SU-DHL-6 (cell line): ENCODE measurements at regions not wholly inside any gene's neighbourhood (a gene's known extent, or its start where the extent isn't known, plus 50 kb on each side); places are given as distances from the start of the nearest gene placed in this dataset.

Experiments
- EZH2phosphoT487 ChIP-seq: fragments of 200-600 bp; sonication (generic), shearing (Covaris generic); conservative IDR thresholded peaks from 2 replicates; pipeline ENCODE4 v1.6.1; 2018; ENCODE audit warnings: mild to moderate bottlenecking, antibody characterized with exemption, low read length, moderate library complexity, mixed read lengths
- TF ChIP-seq, protein P1 (sequence below): fragments of 200-600 bp; sonication (generic); IDR thresholded peaks from one replicate; pipeline ENCODE4 v1.5.1; 2017; ENCODE audit warnings: antibody characterized with exemption, mild to moderate bottlenecking, low read length, moderate library complexity; ENCODE audit not compliant: insufficient read depth, poor library complexity, severe bottlenecking

DNA sequence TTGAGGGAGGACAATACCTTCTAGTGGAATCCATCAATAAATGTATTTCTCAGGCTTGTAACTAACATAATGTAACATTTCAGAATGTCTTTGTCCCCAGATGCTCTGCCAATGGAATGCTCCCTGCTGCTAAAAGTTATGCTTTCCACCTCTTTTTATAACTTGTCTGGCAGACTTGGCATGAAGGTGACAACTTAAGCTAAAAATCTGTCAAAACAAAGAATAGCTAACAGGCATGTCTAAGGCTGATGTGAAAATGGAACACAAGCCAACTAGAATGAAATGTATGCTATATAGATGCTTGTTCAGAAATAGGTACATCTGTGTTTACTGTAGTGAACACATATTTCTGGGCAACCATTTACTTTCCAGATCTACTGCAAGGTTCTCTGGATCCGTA lies 467.9 kb downstream of the MRPL39 start:
- TF ChIP-seq, protein P1, sequence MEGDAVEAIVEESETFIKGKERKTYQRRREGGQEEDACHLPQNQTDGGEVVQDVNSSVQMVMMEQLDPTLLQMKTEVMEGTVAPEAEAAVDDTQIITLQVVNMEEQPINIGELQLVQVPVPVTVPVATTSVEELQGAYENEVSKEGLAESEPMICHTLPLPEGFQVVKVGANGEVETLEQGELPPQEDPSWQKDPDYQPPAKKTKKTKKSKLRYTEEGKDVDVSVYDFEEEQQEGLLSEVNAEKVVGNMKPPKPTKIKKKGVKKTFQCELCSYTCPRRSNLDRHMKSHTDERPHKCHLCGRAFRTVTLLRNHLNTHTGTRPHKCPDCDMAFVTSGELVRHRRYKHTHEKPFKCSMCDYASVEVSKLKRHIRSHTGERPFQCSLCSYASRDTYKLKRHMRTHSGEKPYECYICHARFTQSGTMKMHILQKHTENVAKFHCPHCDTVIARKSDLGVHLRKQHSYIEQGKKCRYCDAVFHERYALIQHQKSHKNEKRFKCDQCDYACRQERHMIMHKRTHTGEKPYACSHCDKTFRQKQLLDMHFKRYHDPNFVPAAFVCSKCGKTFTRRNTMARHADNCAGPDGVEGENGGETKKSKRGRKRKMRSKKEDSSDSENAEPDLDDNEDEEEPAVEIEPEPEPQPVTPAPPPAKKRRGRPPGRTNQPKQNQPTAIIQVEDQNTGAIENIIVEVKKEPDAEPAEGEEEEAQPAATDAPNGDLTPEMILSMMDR: no peak
- TF ChIP-seq EZH2phosphoT487: no peak
